ENCODE measurements at regions not wholly inside any gene's neighbourhood (a gene's known extent, or its start where the extent isn't known, plus 50 kb on each side); places are given as distances from the start of the nearest gene placed in this dataset.

GRCh38 chr2:65675350-65675749, 243.0 kb upstream of the SPRED2 start:
- TF ChIP-seq CTCF (IDR thresholded peaks at IDR 0.05) = no peak

GRCh38 chr2:65671670-65672242, 239.4 kb upstream of the SPRED2 start:
- H3K27ac ChIP-seq = no peak overlapping the region
- H3K36me3 ChIP-seq = no peaks in the 10 kb centered on the region
- no peaks in the 10 kb centered on the region for H3K4me1 ChIP-seq (ENCODE audit: control insufficient read depth in 1 of 2, insufficient read depth in 1 of 2, low read depth in 1 of 2, low read length in 1 of 2)
- no peaks in the 10 kb centered on the region for H3K9me3 ChIP-seq
- H3K27me3 ChIP-seq = no peaks in the 10 kb centered on the region
- no peak overlapping the region for H3K4me3 ChIP-seq (ENCODE audit: low read depth in 1 of 2, low read length in 1 of 2)
- no peak for TF ChIP-seq CTCF (IDR thresholded peaks at IDR 0.05)

More at GRCh38 chr2:65675350-65675749, 243.0 kb upstream of the SPRED2 start:
- Histone ChIP-seq H3K36me3 (no peaks in the 10 kb centered on the region), H3K4me3 (ENCODE audit: low read depth in 1 of 2, low read length in 1 of 2) (no peak overlapping the region), H3K27me3 (no peaks in the 10 kb centered on the region), H3K9me3 (no peaks in the 10 kb centered on the region), H3K27ac (no peak overlapping the region), H3K4me1 (ENCODE audit: control insufficient read depth in 1 of 2, insufficient read depth in 1 of 2, low read depth in 1 of 2, low read length in 1 of 2) (no peaks in the 10 kb centered on the region)

- Histone ChIP-seq H3K4me1 (ENCODE audit: control insufficient read depth in 1 of 2, insufficient read depth in 1 of 2, low read depth in 1 of 2, low read length in 1 of 2) (no peaks in the 10 kb centered on the region), H3K36me3 (no peaks in the 10 kb centered on the region), H3K27me3 (no peaks in the 10 kb centered on the region), H3K27ac (no peak overlapping the region), H3K9me3 (no peaks in the 10 kb centered on the region), H3K4me3 (ENCODE audit: low read depth in 1 of 2, low read length in 1 of 2) (no peak overlapping the region)
- no peak for TF ChIP-seq CTCF (IDR thresholded peaks at IDR 0.05)
Measured at GRCh38 chr2:65669574-65669973, 237.2 kb upstream of the SPRED2 start.

DNA sequence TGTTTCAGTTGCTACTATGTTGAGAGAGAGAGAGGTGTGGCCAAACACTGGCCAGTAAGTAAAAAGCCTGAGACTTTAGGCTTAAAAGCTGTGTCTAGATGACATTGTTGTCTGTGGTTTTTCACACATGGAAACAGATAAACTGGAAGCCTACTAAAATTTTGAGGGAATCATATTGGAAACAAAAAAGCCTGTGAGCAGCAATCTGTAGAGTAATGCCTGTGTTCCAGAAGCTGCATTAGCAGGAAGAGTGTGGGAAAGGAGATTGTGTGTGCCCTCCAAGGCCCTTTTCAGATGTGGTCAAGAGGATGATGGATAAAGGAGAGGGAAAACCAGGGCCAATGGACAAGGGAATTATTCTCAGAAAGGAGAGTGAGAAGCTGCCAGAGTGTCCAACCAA, 236.3 kb upstream of the SPRED2 start:
- Histone ChIP-seq H3K27me3 (no peaks in the 10 kb centered on the region), H3K27ac (no peak overlapping the region), H3K4me1 (ENCODE audit: control insufficient read depth in 1 of 2, insufficient read depth in 1 of 2, low read depth in 1 of 2, low read length in 1 of 2) (no peaks in the 10 kb centered on the region), H3K9me3 (no peaks in the 10 kb centered on the region), H3K36me3 (no peaks in the 10 kb centered on the region), H3K4me3 (ENCODE audit: low read depth in 1 of 2, low read length in 1 of 2) (no peak overlapping the region)
- TF ChIP-seq CTCF (IDR thresholded peaks at IDR 0.05) = no peak

DNA sequence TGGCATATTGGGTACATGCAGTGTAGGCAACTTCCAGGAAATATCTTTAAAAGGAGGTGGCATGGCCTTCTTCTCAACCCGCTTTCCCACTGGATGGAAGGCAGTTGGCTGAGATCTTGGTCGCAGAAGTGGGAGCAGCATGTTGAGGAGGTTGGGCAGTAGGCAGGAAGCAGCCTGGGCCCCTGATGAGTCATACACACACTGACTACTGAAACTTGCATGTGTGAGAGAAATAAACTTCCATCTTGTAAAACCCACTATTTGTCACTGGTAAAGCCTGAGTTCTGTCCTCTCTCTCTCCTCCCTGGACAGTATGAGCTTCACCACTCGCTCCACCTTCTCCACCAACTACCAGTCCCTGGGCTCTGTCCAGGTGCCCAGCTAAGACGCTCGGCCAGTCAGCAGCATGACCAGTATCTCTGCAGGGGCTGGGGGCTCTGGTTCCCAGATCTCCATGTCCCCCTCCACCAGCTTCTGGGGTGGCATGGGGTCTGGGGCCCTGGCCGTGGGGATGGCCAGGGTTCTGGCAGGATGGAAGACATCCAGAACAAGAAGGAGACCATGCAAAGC, 233.8 kb upstream of the SPRED2 start:
- Histone ChIP-seq H3K9me3 (no peaks in the 10 kb centered on the region), H3K36me3 (no peaks in the 10 kb centered on the region), H3K4me1 (ENCODE audit: control insufficient read depth in 1 of 2, insufficient read depth in 1 of 2, low read depth in 1 of 2, low read length in 1 of 2) (no peaks in the 10 kb centered on the region), H3K4me3 (ENCODE audit: low read depth in 1 of 2, low read length in 1 of 2) (no peak overlapping the region), H3K27me3 (no peaks in the 10 kb centered on the region), H3K27ac (no peak overlapping the region)
- no peak for TF ChIP-seq CTCF (IDR thresholded peaks at IDR 0.05)
